ENCODE measurements at regions not wholly inside any gene's neighbourhood (a gene's known extent, or its start where the extent isn't known, plus 50 kb on each side); places are given as distances from the start of the nearest gene placed in this dataset.

GRCh38 chr3:193947596-193947995 is 188.4 kb upstream of the HES1 start:
- H3K4me3 ChIP-seq = no peak overlapping the region
- TF ChIP-seq POLR2A (IDR thresholded peaks at IDR 0.05) = no peak
- no peak for TF ChIP-seq CTCF (IDR thresholded peaks at IDR 0.05 in 8 of 11, conservative IDR thresholded peaks at IDR 0.05 in 3 of 11)
- no peak for TF ChIP-seq POLR2AphosphoS5 (IDR thresholded peaks at IDR 0.05)
- no peak for DNase-seq
- H3K27me3 ChIP-seq (replicated peaks in 1 of 7) = peaks cover 0 to 8% (median 0%) of the 10 kb centered on the region in 7 donors
- 73 to 93% (median 91%) methylated on average over 6 of the region's 6 CpGs for WGBS, 5 donors
- no peaks in the 10 kb centered on the region for H3K4me1 ChIP-seq
- H3K9me3 ChIP-seq = no peaks in the 10 kb centered on the region
- no peaks in the 10 kb centered on the region for H3K36me3 ChIP-seq
- intact Hi-C loops (cut with DNase I; ENCODE audit: low total_unique reads) = no loop called here
- H3K27ac ChIP-seq = no peak overlapping the region

GRCh38 chr3:193948459-193948858 is 187.5 kb upstream of the HES1 start:
- TF ChIP-seq CTCF (IDR thresholded peaks at IDR 0.05 in 8 of 11, conservative IDR thresholded peaks at IDR 0.05 in 3 of 11) = no peak
- TF ChIP-seq POLR2AphosphoS5 (IDR thresholded peaks at IDR 0.05) = no peak
- no peak for TF ChIP-seq POLR2A (IDR thresholded peaks at IDR 0.05)
- 46 to 65% (median 62%) methylated on average over 3 of the region's 3 CpGs for WGBS, 5 donors

GRCh38 chr3:193951859-193952258 is 184.1 kb upstream of the HES1 start:
- WGBS, 5 donors = 89 to 100% (median 100%) methylated on average over 1 of the region's 1 CpG
- DNase-seq = no peak
- Histone ChIP-seq H3K27me3 (replicated peaks in 1 of 7) (peaks cover 0 to 6% (median 0%) of the 10 kb centered on the region in 7 donors), H3K4me1 (no peaks in the 10 kb centered on the region), H3K36me3 (no peaks in the 10 kb centered on the region), H3K9me3 (peaks cover 2 to 26% (median 21%) of the 10 kb centered on the region in 8 donors), H3K27ac (no peak overlapping the region), H3K4me3 (no peak overlapping the region)
- intact Hi-C loops (cut with DNase I; ENCODE audit: low total_unique reads) = no loop called here
- no peak for TF ChIP-seq POLR2AphosphoS5 (IDR thresholded peaks at IDR 0.05)
- no peak for TF ChIP-seq CTCF (IDR thresholded peaks at IDR 0.05 in 8 of 11, conservative IDR thresholded peaks at IDR 0.05 in 3 of 11)
- TF ChIP-seq POLR2A (IDR thresholded peaks at IDR 0.05) = no peak

More at GRCh38 chr3:193948459-193948858, 187.5 kb upstream of the HES1 start:
- H3K9me3 ChIP-seq = peaks cover 0 to under 1% (median 0%) of the 10 kb centered on the region in 8 donors
- no peak overlapping the region for H3K27ac ChIP-seq
- H3K36me3 ChIP-seq = no peaks in the 10 kb centered on the region
- intact Hi-C loops (cut with DNase I; ENCODE audit: low total_unique reads) = no loop called here
- H3K27me3 ChIP-seq (replicated peaks in 1 of 7) = peaks cover 0 to 8% (median 0%) of the 10 kb centered on the region in 7 donors
- no peak for DNase-seq
- no peaks in the 10 kb centered on the region for H3K4me1 ChIP-seq
- no peak overlapping the region for H3K4me3 ChIP-seq

GRCh38 chr3:193954752-193955151 is 181.2 kb upstream of the HES1 start:
- no peak overlapping the region for H3K27ac ChIP-seq
- H3K4me1 ChIP-seq = no peaks in the 10 kb centered on the region
- intact Hi-C loops (cut with DNase I; ENCODE audit: low total_unique reads) = no loop called here
- no peak overlapping the region for H3K4me3 ChIP-seq
- no peak for TF ChIP-seq POLR2AphosphoS5 (IDR thresholded peaks at IDR 0.05)
- no peak for TF ChIP-seq CTCF (IDR thresholded peaks at IDR 0.05 in 8 of 11, conservative IDR thresholded peaks at IDR 0.05 in 3 of 11)
- TF ChIP-seq POLR2A (IDR thresholded peaks at IDR 0.05) = no peak
- peaks cover 2 to 26% (median 21%) of the 10 kb centered on the region in 8 donors for H3K9me3 ChIP-seq
- no peaks in the 10 kb centered on the region for H3K36me3 ChIP-seq
- H3K27me3 ChIP-seq (replicated peaks in 1 of 7) = no peaks in the 10 kb centered on the region
- no peak for DNase-seq
